ENCODE measurements at regions not wholly inside any gene's neighbourhood (a gene's known extent, or its start where the extent isn't known, plus 50 kb on each side); places are given as distances from the start of the nearest gene placed in this dataset.
A peak's percentile ranks its signal among the peaks of the same experiment; 100 is the strongest.

GRCh38 chr1:99559166-99559565 is 86.7 kb upstream of the PALMD start:
- Histone ChIP-seq H3K4me3 (replicated peaks in 1 of 3; ENCODE audit: insufficient read depth in 1 of 3, low read depth in 2 of 3, low read length in 3 of 3) (no peak overlapping the region), H3K27ac (ENCODE audit: extremely low read length, insufficient read depth, low read length) (no peak overlapping the region), H3K36me3 (replicated peaks in 1 of 2; ENCODE audit: control insufficient read depth in 1 of 2, insufficient read depth in 2 of 2, low read length in 2 of 2) (no peaks in the 10 kb centered on the region), H3K9me3 (ENCODE audit: low read length) (no peaks in the 10 kb centered on the region), H3K79me2 (ENCODE audit: insufficient read depth, low read length) (no peaks in the 10 kb centered on the region), H3K27me3 (ENCODE audit: control insufficient read depth in 1 of 2, insufficient read depth in 2 of 2, low read length in 2 of 2) (no peaks in the 10 kb centered on the region), H4K20me1 (ENCODE audit: insufficient read depth, low read length) (no peaks in the 10 kb centered on the region), H3K4me2 (ENCODE audit: low read depth, low read length) (no peak overlapping the region), H3K9ac (ENCODE audit: insufficient read depth, low read depth, low read length) (no peak overlapping the region), H2AFZ (ENCODE audit: low read length) (no peak overlapping the region), H3K4me1 (ENCODE audit: insufficient read depth, low read length) (peaks cover 61% of the 10 kb centered on the region)
- POLR2A ChIA-PET = no interaction called here
- TF ChIP-seq ATF3 (CRISPR knock-in tag; IDR thresholded peaks at IDR 0.05) (no peak), KAT8 (CRISPR knock-in tag; IDR thresholded peaks at IDR 0.05) (no peak), PAXIP1 (CRISPR knock-in tag; conservative IDR thresholded peaks at IDR 0.05) (no peak), NR2F1 (CRISPR knock-in tag; IDR thresholded peaks at IDR 0.05) (no peak), RFXAP (CRISPR knock-in tag; IDR thresholded peaks at IDR 0.05; ENCODE audit: borderline replicate concordance) (no peak), FOXC1 (CRISPR knock-in tag; IDR thresholded peaks at IDR 0.05; ENCODE audit: borderline replicate concordance) (no peak), MZF1 (CRISPR knock-in tag; IDR thresholded peaks at IDR 0.05; ENCODE audit: borderline replicate concordance) (no peak)
- ATAC-seq (no peak), DNase-seq (ENCODE audit: low spot score) (peak; percentile 16), FAIRE-seq (no peak)
- intact Hi-C loops (cut with micrococcal nuclease; ENCODE audit: unreplicated experiment) (no loop called here), in situ Hi-C loops (cut with HindIII; ENCODE audit: extremely low pct_ligation_motif_present, low pct_unique_long_range_greater_than_20kb) (no loop called here)
- WGBS (ENCODE audit: low lambda C conversion rate) = 51% methylated on average over 2 of the region's 2 CpGs
- no TSS peak for BruUV-seq (replicated peaks)
- CTCF ChIA-PET (ENCODE audit: low intra/inter-chr PET ratio, low total read pairs) = no interaction called here
